Stimulated activated CD4-positive, alpha-beta T cell treated with anti-CD3 and anti-CD28 coated beads, TNF-alpha, amount 100 ng/mL, for 4 hours (primary cell): ENCODE measurements at regions not wholly inside any gene's neighbourhood (a gene's known extent, or its start where the extent isn't known, plus 50 kb on each side); places are given as distances from the start of the nearest gene placed in this dataset.

Experiments
- DNase-seq, 3 experiments: peaks; one replicate each; pipeline ENCODE4 v3.0.0-alpha.2; 2020; ENCODE audit warnings: low read depth in 3 of 3

- no peak for DNase-seq
Observed at GRCh38 chr2:193580176-193580950, 1385.6 kb upstream of the TMEFF2 start.

DNA sequence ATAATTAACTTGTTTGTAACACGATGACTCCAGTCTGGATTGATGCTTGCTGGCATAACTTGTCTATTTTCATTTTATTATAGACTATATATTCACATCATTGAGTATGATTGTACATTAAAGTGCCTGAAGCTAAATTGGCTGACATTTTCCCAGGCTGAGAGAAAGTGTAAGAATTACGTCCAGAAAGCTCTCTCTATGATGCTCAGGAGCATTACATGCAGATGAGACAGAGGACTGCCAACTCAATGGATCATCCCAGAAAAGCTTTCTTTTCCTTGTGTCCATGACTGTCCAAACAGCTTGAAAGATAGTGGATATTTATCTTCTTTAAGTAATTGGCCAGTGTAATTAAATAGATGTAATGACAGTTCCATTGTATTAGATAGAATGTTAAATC lies 1372.2 kb upstream of the TMEFF2 start:
- DNase-seq: no peak

- DNase-seq: no peak
Observed at GRCh38 chr2:193566276-193566675, 1371.5 kb upstream of the TMEFF2 start.

GRCh38 chr2:193562031-193562430 lies 1367.3 kb upstream of the TMEFF2 start:
- no peak for DNase-seq

- DNase-seq: no peak
Observed at GRCh38 chr2:193561054-193561453, 1366.3 kb upstream of the TMEFF2 start.

DNA sequence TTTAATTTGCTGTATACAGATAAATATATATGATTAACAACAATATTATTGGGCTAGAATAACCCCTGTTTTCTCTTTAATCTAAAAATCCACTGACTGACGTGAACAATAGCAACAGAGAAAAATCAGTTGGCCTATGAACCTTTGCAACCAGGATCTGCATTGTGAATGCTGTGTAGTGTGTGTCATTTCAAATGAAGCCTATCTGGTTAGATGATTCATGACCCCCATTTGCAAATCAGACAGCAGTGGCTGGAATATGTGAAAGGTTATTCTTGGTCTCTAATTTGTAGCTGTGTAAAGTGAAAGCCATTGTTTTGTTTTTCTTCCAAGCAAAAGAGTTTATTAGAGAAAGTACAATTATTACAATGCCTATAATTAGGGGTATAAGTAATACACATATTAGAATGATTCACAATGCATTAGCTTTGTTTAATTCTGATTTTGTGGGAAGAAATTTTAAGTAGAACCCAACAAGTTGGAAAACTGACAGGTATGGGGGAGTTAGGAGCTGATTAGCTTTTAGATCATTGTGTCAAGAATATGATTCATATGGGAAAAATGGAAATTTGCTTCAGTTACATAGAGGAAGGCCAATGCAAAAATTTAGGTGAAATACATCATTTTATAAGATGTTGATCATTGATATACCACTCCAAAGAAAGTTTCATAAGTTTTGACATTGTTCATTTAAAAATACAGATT lies 1362.2 kb upstream of the TMEFF2 start:
- DNase-seq: no peak

- DNase-seq: no peak
Observed at GRCh38 chr2:193549661-193550060, 1354.9 kb upstream of the TMEFF2 start.

DNA sequence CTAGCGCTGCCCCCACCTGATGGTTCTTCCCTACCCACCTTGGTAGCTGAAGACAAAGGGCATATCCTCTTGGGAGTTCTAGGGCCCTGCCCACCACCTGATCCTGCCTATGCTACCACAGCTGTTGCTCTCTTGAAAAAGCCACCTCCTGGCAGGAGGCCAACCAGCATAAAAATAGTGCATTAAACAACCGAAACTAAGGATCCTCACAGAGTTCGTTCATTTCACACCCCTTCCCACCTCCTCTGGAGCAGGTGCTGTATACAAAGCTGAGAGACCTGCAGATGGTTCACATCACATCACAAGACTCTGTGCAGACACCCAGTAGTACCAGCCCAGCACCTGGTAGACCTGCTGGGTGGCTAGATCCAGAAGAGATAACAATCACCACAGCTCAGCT lies 1348.0 kb upstream of the TMEFF2 start:
- DNase-seq: no peak

GRCh38 chr2:193539188-193539587 lies 1344.5 kb upstream of the TMEFF2 start:
- no peak for DNase-seq

- DNase-seq: no peak
Observed at GRCh38 chr2:193538061-193538460, 1343.3 kb upstream of the TMEFF2 start.

DNA sequence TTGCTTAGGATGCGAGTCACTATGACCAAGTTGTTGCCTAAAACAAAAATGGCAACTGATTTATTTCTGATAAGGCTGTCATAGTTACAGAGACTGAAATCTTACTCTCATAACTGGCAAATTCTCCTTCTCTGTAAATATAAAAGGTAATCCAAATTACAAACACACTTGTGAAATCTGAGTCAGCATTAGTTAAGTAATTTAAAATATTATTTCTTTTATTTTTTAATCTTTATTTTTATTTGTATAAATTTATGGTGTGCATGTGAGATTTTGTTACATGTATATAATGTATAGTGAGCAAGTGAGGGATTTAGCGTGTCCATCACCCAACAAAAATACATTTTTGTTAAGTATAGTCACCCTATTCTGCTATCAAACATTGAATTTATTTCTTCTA lies 1342.8 kb upstream of the TMEFF2 start:
- no peak for DNase-seq

- no peak for DNase-seq
Observed at GRCh38 chr2:193528458-193528857, 1333.7 kb upstream of the TMEFF2 start.

GRCh38 chr2:193527146-193527545 lies 1332.4 kb upstream of the TMEFF2 start:
- DNase-seq: no peak

DNA sequence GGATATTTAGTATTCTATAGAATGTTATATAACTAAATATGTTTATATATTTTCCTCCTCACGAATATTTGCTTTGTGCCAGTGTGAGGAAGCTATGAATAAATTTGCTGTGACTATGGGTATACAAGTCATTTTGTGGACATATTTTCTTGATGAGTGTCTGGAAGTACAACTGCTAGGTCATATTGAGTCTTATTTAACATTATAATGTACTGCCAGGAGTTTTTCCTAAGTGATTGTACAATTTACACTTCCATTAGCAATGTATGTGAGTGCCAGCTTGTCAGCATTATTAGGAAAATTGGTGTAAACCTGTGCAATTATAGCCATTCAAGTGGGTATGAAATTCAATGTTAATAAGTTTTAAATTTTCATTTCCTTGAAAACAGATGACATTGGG lies 1328.9 kb upstream of the TMEFF2 start:
- no peak for DNase-seq

GRCh38 chr2:193521523-193521922 lies 1326.8 kb upstream of the TMEFF2 start:
- no peak for DNase-seq

DNA sequence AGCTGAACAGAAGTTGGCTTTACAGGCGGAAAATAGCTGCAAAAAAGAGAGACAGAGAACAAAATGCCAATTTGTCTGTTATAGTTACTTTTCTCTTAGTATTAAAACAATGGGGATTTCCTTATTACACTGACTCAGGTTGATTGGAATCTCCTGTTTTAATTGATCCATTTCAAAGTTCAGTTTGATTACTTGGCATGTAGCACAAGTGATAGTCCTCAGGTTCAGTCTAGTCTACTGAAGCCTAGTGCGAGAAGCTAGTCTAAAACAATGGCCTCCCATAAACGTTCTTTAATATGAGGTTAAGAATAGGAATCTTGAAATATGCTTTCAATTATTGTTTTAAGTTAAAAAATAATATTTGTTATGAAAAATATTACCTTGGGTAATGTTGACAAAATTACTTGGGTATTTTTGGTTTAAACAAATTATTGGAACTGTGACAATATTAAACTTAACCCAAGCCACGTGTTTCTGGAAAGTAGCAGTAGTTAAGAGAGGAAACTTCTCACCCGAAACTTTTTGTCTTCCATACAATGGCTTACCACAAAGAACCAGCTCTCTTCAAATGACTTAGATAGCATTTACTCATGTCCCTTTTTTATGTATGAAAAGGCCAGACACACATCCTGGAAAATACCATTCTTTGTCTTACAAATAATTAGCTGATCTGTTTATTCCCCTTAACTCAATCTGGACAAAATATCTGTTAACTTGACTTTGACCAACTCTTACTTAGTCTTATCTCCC lies 1326.2 kb upstream of the TMEFF2 start:
- DNase-seq: no peak

DNA sequence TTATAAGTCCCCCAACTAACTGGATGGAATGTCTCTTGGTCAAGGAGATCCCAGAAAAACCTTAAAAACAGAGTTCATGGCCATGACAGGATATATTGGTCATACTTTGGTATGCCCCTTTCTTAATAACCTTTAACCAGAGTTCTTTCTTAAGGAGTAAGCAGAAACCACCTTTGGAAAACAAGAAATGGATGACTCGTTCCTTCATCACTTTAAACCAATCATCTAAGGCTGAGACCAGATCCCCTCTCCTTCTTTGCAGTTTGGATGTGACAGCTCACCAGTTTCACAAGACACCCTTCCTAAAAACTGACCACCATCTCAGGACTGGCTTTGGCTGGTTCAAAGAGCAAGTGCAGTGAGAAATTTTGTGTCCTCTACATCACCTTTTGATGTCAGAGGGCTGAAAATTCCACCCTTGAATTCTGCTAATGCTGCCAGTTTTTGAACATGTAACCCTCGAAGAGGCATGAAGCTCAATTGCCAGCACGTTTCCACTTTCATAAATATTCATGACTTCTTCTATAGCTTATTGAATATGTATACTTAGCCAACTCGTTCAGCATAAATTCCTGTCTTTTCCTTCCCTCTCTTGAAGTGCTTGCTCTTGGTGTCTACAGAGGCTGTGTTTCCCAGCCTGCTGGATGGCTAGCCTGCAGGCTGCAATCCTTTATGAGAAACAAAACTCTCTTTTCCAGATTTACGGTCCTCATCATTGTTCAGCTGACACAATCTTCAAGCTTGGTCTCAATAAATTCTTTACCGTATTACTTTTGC lies 1323.5 kb upstream of the TMEFF2 start:
- DNase-seq: no peak

GRCh38 chr2:193517615-193518014 lies 1322.9 kb upstream of the TMEFF2 start:
- DNase-seq: no peak

DNA sequence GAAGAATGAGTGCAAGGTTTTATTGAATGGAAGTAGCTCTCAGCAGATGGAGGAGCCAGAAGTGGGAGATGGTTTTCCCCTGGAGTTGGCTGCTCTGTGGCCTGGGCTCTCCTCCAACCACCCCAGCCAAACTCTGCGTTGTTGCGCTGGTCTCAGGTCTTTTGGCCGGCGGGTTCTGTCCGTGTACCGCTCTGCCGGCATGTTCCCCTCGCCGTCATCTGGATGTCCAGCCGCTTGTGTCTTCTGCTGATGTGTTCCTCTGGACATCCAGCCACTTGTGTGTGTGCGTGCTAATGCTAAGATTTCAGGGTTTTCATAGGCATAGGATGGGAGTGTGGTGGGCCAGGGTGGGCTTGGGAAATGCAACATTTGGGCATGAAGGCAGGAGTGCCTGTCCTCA lies 1311.3 kb upstream of the TMEFF2 start:
- DNase-seq: no peak

DNA sequence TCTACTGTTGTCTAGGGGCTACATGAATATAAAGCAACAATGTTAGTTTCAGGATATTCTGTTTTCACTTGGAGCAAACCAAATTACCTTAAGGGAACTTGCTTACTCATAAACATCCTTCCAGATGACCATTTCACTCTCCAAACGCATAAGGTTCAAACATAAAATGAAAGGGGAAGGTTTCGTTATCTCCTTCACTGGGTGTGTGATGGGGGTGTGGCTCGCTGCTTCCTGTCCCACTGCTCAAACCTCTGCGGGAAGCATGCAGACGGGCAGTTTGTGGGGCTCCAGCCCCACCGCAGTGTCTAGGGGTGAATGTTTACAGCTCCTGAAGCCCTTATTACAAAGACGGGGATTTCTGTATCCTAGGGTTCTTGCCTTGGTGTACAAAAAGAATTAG lies 1310.9 kb upstream of the TMEFF2 start:
- DNase-seq: no peak

GRCh38 chr2:193502363-193503035 lies 1307.8 kb upstream of the TMEFF2 start:
- no peak for DNase-seq
